Stimulated activated CD8-positive, alpha-beta memory T cell treated with anti-CD3 and anti-CD28 coated beads, Interleukin-4, amount 100 ng/mL, for 24 hours (primary cell): ENCODE measurements at regions not wholly inside any gene's neighbourhood (a gene's known extent, or its start where the extent isn't known, plus 50 kb on each side); places are given as distances from the start of the nearest gene placed in this dataset.

ENCODE experiments used
- DNase-seq: peaks from one replicate; pipeline ENCODE4 v3.0.0-alpha.2; 2020; ENCODE audit warnings: low read depth

- DNase-seq, result no peak
These were observed 95.2 kb downstream of the ENGASE start for GRCh38 chr17:79169861-79170260.

GRCh38 chr17:79169366-79169765 lies 94.7 kb downstream of the ENGASE start:
- no peak for DNase-seq

- DNase-seq, result no peak
These were observed 93.9 kb downstream of the ENGASE start for GRCh38 chr17:79168486-79169055.

- DNase-seq, result no peak
These were observed 92.9 kb downstream of the ENGASE start for GRCh38 chr17:79167486-79167885.

DNA sequence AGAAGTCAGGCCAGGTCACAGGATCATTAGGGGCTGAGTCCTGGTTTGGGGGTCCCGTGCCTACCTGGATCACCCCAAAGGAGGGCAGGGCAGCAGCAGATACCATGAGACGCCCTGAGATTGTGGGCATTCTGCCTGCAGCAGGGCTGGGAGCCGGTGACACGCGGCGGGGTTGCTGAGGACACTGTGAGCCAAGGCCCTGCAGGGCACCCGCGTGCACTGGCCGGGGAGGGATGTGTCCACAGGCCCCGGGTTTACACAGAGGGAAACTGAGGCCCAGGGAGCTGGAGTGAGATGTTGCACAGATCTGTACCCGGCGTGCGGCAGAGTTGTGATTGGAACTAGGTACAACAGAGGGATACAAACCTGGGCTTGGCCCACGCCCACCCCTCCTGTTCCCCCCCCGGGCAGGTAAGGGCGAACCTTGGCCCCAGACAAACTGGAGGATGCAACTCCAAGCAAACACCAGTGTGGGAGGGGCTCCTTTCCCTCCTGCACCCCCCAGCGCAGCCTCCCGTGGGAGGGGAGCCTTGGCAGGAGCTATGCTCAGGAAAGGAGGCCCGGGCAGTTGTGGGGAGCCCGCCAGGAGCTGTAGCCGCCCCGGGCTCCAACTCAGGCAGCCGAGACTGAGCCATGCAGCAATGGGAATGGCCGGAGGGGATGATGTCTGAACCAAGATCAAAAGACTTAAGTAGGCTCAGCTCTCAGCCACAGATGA lies 91.3 kb downstream of the ENGASE start:
- no peak for DNase-seq

DNA sequence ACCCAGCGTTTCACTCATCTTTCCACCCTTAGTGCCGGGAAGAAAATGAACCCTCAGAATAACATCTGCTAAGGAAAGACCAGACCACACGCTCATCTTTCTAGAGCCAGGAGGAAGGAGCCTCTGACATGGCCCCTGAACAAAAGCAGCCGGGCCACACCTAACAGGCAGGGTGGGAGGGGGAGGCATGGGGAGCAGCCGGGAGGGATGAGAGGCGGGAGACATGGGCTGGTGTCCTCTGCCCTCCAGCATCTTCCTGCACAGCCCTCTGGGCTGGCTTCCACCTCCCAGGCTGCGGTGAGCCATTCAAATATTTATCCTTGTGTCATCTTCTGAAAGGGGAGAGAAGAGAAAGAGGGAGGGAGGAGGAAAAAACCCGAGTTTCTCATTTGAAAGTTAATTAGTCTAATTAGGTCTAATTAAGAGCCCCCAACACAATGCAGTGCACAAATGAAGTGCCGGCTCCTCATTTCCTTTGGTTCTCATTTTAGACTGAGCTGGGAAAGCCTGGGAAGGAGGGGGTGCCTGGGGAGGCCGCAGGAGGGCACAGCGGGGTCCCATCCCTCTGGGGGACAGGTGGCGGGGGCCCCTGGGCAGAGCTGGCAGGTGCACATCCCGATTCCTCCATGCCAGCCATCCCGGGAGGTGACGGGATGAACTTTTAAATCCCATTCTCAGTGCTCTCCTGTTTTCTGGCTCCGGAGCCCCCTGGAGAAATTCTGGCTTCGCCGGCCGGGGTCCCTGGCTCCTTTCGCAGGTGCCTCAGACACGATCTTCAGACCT lies 90.5 kb downstream of the ENGASE start:
- DNase-seq, result no peak

- no peak for DNase-seq
These were observed 89.8 kb downstream of the ENGASE start for GRCh38 chr17:79164408-79164807.

DNA sequence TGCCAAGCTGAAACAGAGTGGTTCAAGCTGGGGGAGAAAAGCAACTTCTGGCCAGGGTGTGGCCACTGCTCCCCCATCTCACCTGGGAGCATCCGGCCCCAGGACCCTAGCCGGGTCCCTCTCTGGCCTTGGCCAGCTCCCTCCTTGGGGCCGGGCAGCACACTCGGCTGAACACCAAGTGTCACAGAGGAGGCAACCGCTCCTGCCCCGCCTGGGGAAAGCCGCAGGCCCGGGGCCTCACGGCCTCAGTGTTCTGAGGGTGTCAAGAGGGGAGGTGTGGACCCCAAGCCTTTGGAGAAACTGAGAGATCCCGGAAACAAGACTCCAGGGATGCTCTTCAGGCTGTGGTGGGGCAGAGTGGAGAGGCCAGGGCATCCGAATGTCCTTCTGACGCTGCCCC lies 88.4 kb downstream of the ENGASE start:
- DNase-seq, result no peak

- DNase-seq, result no peak
These were observed 87.7 kb downstream of the ENGASE start for GRCh38 chr17:79162012-79162963.

- DNase-seq, result no peak
These were observed 86.5 kb downstream of the ENGASE start for GRCh38 chr17:79160980-79161636.

DNA sequence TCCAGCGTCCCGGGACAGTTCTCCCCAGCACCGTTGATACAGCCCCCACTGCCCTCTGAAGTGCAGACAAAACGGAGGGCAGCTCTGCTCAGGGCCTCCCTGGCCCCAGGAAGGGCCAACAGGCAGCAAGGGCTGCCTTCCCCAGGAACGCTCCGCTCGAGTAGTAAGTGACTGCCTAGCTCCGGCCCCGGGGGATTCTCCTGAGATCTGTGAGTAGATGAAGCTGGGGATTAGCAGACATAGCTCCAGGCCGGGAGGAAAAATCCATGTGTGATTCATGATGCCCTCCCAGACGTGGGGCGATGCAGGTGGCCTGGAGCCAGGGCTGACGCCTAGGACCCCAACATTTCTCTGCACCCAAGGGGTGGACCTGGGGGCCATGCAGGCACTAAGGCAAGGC lies 85.3 kb downstream of the ENGASE start:
- DNase-seq, result no peak

- no peak for DNase-seq
These were observed 84.8 kb downstream of the ENGASE start for GRCh38 chr17:79159471-79159870.

DNA sequence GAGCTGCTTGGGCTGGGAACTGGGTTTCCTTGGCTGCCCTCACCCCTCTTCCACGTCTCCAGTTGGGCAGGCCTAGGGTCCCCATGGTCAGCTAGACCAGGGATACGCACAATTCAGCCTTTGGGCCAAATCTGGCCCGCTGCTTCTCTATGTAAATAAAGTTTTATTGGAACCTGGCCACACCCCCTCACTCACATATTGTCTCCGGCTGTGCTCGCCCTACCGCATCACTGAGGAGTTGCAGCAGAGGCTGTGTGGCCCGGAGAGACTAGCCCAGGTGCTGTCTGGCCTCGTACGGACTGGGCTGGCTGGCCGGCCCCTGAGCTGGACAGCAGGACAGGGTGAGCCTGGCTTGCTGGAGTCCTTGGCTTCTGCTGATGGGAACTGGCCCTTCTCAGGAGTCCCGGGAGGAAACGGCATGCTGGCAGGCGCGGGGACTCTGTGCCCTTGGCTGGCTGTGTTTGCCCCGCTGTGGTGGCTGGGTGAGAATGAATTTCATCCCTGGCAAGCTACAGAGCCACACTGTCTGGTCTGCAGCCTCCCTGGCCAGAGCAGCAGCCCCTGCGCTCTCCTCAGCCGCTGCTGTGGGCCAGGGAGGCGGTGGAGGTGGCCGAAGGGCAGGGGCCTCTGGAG lies 82.0 kb downstream of the ENGASE start:
- no peak for DNase-seq

DNA sequence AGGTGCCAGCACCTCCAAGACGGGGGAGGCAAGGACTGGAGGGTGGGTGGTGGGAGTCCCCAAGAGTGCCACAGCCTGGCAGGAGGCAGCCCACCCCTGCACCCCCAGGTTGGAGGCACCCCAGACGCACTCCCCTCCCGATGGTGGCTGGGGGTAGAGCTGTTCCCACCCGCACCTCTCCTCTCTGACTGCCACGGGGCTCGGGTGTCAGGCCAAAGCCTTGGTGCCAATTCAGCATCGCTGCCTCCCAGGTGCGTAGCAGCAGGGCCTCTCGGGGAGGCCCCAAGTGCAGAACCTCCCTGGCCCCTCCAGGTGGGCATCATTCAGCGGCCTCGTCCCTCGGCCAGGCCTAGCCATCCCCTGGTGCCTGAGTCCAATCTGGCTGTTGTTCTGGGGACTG lies 81.1 kb downstream of the ENGASE start:
- no peak for DNase-seq

DNA sequence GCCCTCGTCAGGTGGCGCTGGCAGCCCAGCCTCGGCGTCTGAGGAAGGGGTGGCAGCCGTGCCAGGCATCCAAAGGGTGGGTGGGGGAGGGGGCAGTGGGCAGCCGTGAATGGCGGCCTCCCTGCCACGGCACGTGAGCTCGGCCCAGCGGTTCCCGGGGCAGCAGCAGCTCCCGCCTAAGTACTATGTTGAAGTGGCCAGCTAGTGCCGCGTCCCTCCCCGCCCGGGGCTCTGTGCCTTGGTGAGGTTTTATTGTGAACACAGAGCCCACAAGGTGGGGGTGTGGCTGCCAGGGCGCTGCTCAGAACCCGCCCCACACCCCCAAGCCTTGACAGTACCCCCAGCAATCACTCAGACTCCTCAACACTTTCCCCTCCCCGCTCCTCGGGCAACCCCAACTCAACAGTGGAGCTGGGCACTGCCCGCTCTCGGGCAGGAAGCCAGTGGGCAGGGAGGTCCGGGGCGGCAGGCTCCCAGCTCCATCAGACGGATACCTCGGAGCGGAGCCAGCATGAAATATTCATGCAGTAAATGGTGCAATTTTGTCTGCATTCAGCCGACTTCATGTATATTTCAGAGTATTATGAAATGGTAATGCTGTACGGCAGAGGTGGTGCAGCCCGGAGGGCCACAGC lies 80.4 kb downstream of the ENGASE start:
- no peak for DNase-seq

- DNase-seq, result no peak
These were observed 79.8 kb downstream of the ENGASE start for GRCh38 chr17:79154446-79154845.

GRCh38 chr17:79153367-79154130 lies 78.9 kb downstream of the ENGASE start:
- DNase-seq, result no peak

GRCh38 chr17:79152636-79153035 lies 78.0 kb downstream of the ENGASE start:
- no peak for DNase-seq

DNA sequence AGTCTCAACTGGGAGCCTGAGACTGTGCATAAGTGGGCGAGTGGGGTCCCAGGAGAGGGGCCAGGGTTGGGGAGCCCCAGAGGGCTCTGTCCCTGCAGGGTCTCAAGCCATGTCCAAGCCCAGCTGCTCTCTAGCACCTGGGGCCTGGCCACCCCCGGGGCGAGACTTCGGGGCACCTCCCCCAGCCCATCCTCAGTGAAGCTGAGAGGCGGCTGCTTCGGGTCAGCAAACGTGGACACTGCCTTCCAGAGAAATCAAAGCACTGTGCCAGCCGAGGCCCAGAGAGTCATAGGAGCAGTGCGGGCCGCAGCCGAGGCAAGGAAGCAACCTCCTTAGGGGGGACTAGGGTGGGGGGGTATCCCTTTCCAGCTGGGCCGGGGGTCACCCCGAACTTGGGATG lies 77.5 kb downstream of the ENGASE start:
- DNase-seq, result no peak

DNA sequence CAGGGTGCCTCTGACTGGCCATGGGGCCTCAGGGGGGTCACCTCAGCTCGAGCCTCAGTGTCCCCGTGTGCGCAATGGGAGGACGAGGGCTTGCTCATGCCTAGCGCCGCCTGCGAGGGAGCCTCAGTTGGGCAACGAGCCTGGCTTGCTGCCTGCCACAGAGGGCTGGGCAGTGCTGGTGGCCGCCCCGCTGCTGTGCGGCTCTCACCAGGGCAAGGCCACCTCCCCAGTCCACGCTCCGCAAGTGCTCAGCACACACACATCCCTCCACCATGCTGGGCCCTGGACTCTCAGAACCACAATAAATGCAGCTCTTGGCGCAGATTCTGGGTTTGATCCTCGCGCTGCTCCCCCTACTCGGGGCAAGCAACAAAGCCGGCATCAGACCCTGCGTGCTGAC lies 76.2 kb downstream of the ENGASE start:
- DNase-seq, result no peak
